HG03520 (cell line): ENCODE measurements at regions not wholly inside any gene's neighbourhood (a gene's known extent, or its start where the extent isn't known, plus 50 kb on each side); places are given as distances from the start of the nearest gene placed in this dataset.

Source experiments
- ATAC-seq: cut with Tn5 transposase; IDR thresholded peaks from one replicate; pipeline ENCODE4 v1.9.1; 2021; ENCODE audit warnings: mild to moderate bottlenecking, moderate library complexity; ENCODE audit not compliant: unreplicated experiment

DNA sequence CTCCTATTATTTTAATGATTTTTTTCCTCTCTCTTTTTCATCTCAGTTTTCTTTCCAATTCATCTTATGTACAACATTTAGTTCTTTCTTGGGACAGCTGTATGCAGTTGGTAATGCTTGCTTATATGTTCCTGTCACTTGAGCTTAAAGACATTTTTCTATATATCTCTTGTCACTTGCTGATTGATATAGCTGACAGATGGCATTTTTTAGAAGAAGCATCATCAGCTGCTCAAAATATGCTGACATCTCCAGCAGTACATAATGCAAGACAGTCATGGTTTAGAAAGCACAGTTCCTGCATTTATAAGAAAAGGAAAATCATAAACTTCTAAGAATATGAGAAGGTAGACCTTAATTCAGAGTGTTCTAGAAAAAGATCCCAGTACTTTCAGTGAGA lies 56.5 kb downstream of the DCAF8L1 start:
- no peak for ATAC-seq

DNA sequence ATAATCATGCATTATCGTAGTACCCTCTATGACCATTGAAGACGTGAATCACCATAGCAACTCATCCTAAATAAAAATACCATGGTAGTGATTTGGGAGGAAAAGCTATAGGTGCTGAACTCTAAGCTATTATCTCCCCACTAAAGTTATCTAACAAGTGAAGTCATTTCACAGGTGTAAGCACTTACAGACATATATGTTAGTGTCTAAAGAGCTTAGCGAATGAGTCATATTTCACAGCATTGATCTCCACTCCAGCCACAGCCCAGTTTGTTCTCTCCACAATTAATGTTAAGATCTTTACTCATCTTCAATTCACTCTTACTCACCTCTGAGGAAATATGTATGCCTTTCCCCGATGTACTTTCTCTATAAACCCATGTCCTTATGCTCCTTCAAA lies 57.0 kb downstream of the DCAF8L1 start:
- ATAC-seq: no peak

- ATAC-seq: no peak
Measured at GRCh38 chrX:27918799-27919198, 62.5 kb downstream of the DCAF8L1 start.

DNA sequence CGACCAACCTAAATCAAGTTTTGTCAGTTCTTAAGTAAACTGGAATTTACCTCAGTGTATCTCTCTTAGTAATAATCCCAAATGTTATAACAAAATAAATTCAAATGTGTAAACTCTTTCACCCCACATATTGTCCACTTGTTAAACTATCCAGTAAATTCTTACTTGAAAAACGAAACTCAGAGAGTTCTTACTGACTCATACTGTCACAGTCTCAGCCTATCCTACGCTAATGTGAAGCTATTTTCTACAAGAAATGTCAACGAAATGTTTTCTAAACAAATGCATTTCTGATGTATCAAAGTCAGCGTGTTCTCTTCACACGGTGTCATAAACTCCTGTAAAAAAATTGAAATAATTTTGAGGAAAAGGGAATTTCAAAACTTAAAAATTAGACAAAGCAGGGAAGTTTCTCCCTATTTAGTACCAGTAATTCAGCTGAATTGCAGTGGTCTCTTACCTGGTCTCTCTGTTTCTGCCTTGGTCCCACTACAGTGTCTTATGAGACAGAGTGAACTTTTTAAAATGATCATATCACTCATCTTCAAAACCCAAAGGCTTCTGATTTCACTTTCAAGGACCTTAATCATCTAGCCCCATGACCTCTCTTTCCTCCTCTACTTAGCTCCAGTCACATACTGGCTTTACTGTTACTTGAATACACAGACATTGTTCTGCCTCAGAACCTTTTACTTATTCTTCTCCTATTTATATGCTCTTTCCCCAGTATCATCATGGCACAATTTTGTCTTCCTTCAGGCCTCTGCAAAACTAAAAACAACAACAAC lies 63.3 kb downstream of the DCAF8L1 start:
- ATAC-seq: no peak

DNA sequence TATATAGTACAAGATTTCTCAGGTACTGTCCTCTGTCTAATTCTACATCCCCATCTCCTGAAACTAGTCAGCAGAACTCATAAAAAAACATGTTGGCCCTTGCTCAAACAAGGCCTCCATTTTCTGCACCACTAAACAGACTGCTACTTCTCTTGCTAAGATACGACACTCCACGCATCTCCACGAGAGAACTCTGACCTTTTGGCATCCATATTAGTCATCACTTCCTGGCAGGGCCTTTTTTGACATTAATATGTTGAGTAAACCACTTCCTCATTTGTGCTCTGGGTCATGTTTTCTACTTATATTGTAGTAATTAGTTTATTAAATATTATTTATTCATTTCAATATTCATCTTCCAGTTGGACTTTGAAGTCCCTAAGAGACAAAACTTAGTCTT lies 65.6 kb downstream of the DCAF8L1 start:
- ATAC-seq: peak; percentile 92

GRCh38 chrX:27910412-27910811 lies 70.8 kb downstream of the DCAF8L1 start:
- ATAC-seq: no peak

DNA sequence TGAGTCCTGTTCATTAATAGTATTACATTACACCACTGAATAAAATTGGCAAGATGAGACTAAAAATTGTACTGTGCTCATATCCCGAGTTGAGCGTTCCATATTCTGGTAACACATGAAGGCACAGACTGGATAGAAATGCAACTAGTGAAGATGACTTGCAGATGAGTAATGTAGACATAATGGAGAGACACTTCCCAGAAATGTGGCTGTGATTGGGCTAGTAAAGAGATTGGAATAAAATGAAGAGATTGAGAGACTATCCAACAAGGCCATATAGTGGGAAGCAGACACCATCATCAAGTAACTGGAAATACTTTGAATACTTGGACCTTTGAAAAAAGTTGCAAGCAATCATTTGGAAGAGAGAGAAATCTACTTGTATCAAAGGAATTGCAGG lies 77.3 kb downstream of the DCAF8L1 start:
- no peak for ATAC-seq

- ATAC-seq: no peak
Measured at GRCh38 chrX:27893871-27894270, 86.1 kb downstream of the MAGEB10 start.

GRCh38 chrX:27893211-27893610 lies 85.4 kb downstream of the MAGEB10 start:
- no peak for ATAC-seq

DNA sequence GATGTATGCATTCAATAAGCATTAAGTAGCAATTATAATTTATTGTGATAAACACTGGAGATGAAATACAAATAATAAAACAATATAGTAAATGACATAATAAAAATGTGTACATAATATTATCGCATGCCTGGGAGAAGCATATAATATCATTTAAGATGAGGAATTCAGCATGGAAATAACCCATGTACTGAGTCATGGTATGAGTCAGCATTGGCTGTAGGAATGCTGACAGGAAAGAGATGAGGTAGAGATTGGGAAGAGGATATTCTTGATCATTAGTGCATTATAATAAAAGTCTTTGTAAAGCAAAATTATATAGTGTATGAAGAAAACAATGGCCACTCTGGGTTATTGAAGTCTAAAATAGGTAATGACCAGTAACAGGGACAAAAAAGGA lies 82.8 kb downstream of the MAGEB10 start:
- ATAC-seq: no peak

GRCh38 chrX:27889878-27890277 lies 82.1 kb downstream of the MAGEB10 start:
- ATAC-seq: no peak

DNA sequence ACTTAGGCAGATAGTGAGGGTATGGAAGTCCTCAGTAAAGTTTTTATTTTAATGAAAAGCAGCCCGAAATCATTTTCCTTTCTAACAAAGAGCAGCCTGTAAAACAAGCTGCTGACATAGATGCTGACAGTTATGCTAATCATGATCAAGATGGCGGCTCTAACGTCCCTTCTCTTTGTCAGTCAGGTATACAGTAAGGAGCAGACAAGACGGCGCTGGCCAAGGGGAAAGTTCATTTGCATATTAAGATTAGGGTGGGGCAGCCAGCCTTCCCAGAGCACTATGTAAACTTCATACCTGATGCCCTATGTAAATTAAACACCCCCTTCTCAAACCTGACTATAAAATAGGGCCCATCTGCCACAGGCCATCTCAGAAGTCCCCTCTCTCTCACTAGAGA lies 76.9 kb downstream of the MAGEB10 start:
- no peak for ATAC-seq

- ATAC-seq: no peak
Measured at GRCh38 chrX:27883468-27884092, 75.8 kb downstream of the MAGEB10 start.

DNA sequence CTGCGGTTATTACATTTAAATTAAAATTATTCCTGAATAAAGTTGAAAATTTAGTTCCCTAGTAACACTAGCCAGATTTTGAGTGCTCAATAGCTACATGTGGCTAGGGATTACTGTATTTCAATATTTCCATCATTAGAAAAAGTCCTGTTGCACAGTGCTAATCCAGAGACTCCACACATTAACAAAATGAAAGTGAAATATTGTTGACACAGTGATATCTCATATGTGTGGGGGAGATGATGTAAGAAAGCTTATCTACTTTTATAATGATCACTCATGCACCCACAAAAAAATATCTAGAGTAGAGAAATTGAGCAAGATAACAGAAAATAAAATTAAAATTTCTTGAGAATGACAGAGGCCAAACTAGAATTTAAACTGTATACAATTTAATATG lies 74.9 kb downstream of the MAGEB10 start:
- ATAC-seq: no peak

GRCh38 chrX:27878862-27879261 lies 71.1 kb downstream of the MAGEB10 start:
- no peak for ATAC-seq
